ENCODE measurements at regions not wholly inside any gene's neighbourhood (a gene's known extent, or its start where the extent isn't known, plus 50 kb on each side); places are given as distances from the start of the nearest gene placed in this dataset.

DNA sequence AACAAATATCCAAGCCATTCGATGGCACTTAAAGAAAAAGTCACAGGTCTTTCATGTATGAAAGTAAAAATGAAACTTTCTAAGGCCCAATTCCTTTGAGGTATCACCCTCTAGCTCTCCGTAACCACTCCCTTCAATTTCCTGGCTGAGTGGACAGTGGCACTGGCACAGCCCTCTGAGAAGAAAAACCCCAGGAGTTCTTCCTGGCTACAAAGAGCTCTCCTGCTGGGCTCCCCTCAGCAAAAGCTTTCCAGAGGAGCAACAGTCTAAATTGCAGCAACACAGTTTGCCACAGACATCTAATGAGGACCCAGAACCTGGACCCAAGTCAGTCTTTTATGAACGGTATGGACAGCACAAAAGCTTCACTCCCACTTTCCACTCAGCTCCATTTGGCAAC is 71.8 kb downstream of the FUNDC1 start:
- H3K27ac Mint-ChIP-seq = no peak overlapping the region
- POLR2A ChIA-PET = no interaction called here
- H3K27me3 Mint-ChIP-seq = no peaks in the 10 kb centered on the region
- H3K4me3 Mint-ChIP-seq = no peak overlapping the region
- no peaks in the 10 kb centered on the region for H3K36me3 Mint-ChIP-seq
- H3K4me1 Mint-ChIP-seq = peaks cover 0 to 6% (median 0%) of the 10 kb centered on the region in 4 donors
- no peaks in the 10 kb centered on the region for H3K9me3 Mint-ChIP-seq
- DNase-seq = no peak
- ATAC-seq = no peak

GRCh38 chrX:44462850-44463249 is 79.8 kb downstream of the FUNDC1 start:
- Mint-ChIP-seq H3K9me3 (peaks cover 0 to 7% (median 0%) of the 10 kb centered on the region in 9 donors), H3K36me3 (peaks cover 0 to 18% (median 0%) of the 10 kb centered on the region in 3 donors), H3K27ac (no peak overlapping the region), H3K4me1 (peaks cover 0 to 4% (median 0%) of the 10 kb centered on the region in 4 donors), H3K27me3 (no peaks in the 10 kb centered on the region), H3K4me3 (no peak overlapping the region)
- POLR2A ChIA-PET = no interaction called here
- ATAC-seq = no peak
- DNase-seq = no peak

- Mint-ChIP-seq H3K36me3 (peaks cover 0 to 12% (median 0%) of the 10 kb centered on the region in 3 donors), H3K9me3 (peaks cover 0 to 9% (median 2%) of the 10 kb centered on the region in 9 donors)
- no peak for DNase-seq
Measured at GRCh38 chrX:44459501-44459900, 83.2 kb downstream of the FUNDC1 start.

GRCh38 chrX:44456685-44457084 is 86.0 kb downstream of the FUNDC1 start:
- Mint-ChIP-seq H3K4me1 (peaks cover 0 to 2% (median 0%) of the 10 kb centered on the region in 4 donors), H3K4me3 (no peak overlapping the region), H3K36me3 (peaks cover 0 to 8% (median 0%) of the 10 kb centered on the region in 3 donors), H3K27me3 (no peaks in the 10 kb centered on the region), H3K9me3 (peaks cover 0 to 9% (median 2%) of the 10 kb centered on the region in 9 donors), H3K27ac (no peak overlapping the region)
- ATAC-seq (no peak), DNase-seq (no peak)
- POLR2A ChIA-PET = no interaction called here

More at GRCh38 chrX:44459501-44459900, 83.2 kb downstream of the FUNDC1 start:
- no peaks in the 10 kb centered on the region for H3K27me3 Mint-ChIP-seq
- peaks cover 0 to 4% (median 0%) of the 10 kb centered on the region in 4 donors for H3K4me1 Mint-ChIP-seq
- no peak overlapping the region for H3K4me3 Mint-ChIP-seq
- POLR2A ChIA-PET = no interaction called here
- ATAC-seq = no peak
- no peak overlapping the region for H3K27ac Mint-ChIP-seq

DNA sequence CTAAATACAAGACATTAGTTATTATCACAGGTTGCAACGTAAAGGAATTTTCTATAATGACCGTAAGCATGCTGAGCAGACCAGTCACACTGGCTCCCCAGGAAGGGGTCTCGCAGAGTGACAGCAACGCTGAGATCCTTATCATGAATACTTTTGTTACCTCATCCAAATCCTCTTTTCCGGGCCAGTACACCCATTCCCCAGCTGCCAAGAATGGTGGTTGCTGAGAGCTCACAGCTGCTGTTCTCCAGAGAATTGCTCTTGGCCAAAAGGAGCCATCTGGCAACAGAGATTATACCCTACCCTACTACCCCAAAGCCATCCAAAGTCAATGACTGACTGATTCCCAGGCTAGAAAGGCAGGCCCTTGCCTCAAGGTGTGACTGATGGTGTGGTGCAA is 91.6 kb downstream of the FUNDC1 start:
- Mint-ChIP-seq H3K4me1 (no peaks in the 10 kb centered on the region), H3K27ac (no peak overlapping the region), H3K9me3 (peaks cover 0 to 13% (median 0%) of the 10 kb centered on the region in 9 donors), H3K4me3 (no peak overlapping the region), H3K27me3 (no peaks in the 10 kb centered on the region), H3K36me3 (no peaks in the 10 kb centered on the region)
- DNase-seq (no peak), ATAC-seq (no peak)
- POLR2A ChIA-PET = no interaction called here

DNA sequence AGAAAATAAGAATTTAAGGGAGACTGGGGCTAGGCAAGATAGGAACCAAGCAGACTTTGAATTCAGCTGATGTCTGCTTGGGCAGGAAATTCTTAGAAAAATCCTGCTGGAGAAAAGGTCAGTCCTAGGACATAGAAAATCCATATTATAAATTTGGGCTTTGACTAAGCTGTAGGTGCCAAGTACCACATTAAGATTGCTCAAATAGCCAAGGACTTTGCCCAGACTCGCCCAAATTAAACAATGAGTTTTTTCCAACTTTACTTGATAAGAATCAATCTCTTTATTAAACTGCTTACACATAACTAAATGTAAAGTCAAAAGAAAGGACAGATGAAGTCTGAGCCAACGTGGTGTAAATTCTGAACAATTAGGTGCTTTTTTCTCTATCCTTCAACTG is 95.4 kb downstream of the FUNDC1 start:
- DNase-seq (no peak), ATAC-seq (no peak)
- Mint-ChIP-seq H3K4me1 (no peaks in the 10 kb centered on the region), H3K36me3 (no peaks in the 10 kb centered on the region), H3K4me3 (no peak overlapping the region), H3K27ac (no peak overlapping the region), H3K27me3 (no peaks in the 10 kb centered on the region), H3K9me3 (peaks cover 0 to 13% (median 0%) of the 10 kb centered on the region in 9 donors)
- POLR2A ChIA-PET = no interaction called here

- Mint-ChIP-seq H3K9me3 (peaks cover 0 to 9% (median 0%) of the 10 kb centered on the region in 9 donors), H3K27ac (no peak overlapping the region), H3K4me3 (no peak overlapping the region), H3K4me1 (no peaks in the 10 kb centered on the region), H3K27me3 (no peaks in the 10 kb centered on the region), H3K36me3 (peaks cover 0 to 6% (median 0%) of the 10 kb centered on the region in 3 donors)
- ATAC-seq = no peak
- no peak for DNase-seq
- POLR2A ChIA-PET = no interaction called here
Measured at GRCh38 chrX:44440006-44440405, 96.5 kb upstream of the EFHC2 start.

DNA sequence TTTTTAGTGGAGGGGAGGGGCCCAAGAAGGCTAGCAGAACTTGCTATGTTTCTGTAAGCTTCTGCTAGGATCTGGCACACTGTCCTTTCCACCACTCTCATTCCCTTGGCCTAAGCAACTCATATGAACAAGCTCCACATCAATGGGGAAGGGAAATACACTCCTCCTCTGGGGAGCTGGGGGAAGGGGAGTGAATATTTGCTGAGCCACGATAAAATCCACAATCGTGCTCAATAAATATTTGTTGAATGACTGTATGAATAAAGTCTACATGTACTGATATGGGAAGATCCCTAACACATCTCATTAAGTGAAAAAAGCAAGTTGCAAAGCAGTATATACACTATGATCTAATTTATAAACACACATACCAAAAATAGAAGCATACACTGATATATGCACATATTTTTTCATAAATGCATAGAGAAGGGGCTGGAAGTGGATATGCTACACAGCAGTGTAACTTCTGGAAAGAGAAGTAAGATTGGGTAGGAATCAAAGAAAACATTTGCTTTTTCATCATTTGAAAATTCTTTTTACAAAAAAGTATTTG is 95.8 kb upstream of the EFHC2 start:
- H3K4me3 Mint-ChIP-seq = no peak overlapping the region
- no peak overlapping the region for H3K27ac Mint-ChIP-seq
- POLR2A ChIA-PET = interaction anchor here (0.9 kb wide), 1 partner anchor 10 kb away, joined by 3 read pairs; no protein-coding TSS in a partner anchor
- no peaks in the 10 kb centered on the region for H3K27me3 Mint-ChIP-seq
- DNase-seq (no peak), ATAC-seq (no peak)
- peaks cover 0 to 6% (median 3%) of the 10 kb centered on the region in 3 donors for H3K36me3 Mint-ChIP-seq
- no peaks in the 10 kb centered on the region for H3K4me1 Mint-ChIP-seq
- H3K9me3 Mint-ChIP-seq = peaks cover 0 to 9% (median 0%) of the 10 kb centered on the region in 9 donors

- DNase-seq = no peak
- no peak for ATAC-seq
- Mint-ChIP-seq H3K27me3 (no peaks in the 10 kb centered on the region), H3K9me3 (peaks cover 0 to 10% (median 2%) of the 10 kb centered on the region in 9 donors), H3K4me1 (peaks cover 0 to 2% (median 0%) of the 10 kb centered on the region in 4 donors), H3K4me3 (no peak overlapping the region), H3K36me3 (peaks cover 0 to 6% (median 3%) of the 10 kb centered on the region in 3 donors), H3K27ac (no peak overlapping the region)
- POLR2A ChIA-PET = no interaction called here
Measured at GRCh38 chrX:44435047-44435446, 91.6 kb upstream of the EFHC2 start.

GRCh38 chrX:44433556-44433955 is 90.1 kb upstream of the EFHC2 start:
- H3K27ac Mint-ChIP-seq = no peak overlapping the region
- peaks cover 0 to 10% (median 2%) of the 10 kb centered on the region in 9 donors for H3K9me3 Mint-ChIP-seq
- ATAC-seq (no peak), DNase-seq (no peak)
- peaks cover 0 to 3% (median under 1%) of the 10 kb centered on the region in 4 donors for H3K4me1 Mint-ChIP-seq
- POLR2A ChIA-PET = no interaction called here
- no peak overlapping the region for H3K4me3 Mint-ChIP-seq
- peaks cover 2 to 6% (median 3%) of the 10 kb centered on the region in 3 donors for H3K36me3 Mint-ChIP-seq
- H3K27me3 Mint-ChIP-seq = no peaks in the 10 kb centered on the region

- peaks cover 0 to 10% (median 2%) of the 10 kb centered on the region in 9 donors for H3K9me3 Mint-ChIP-seq
- peaks cover 0 to 3% (median under 1%) of the 10 kb centered on the region in 4 donors for H3K4me1 Mint-ChIP-seq
- H3K27me3 Mint-ChIP-seq = no peaks in the 10 kb centered on the region
- DNase-seq (no peak), ATAC-seq (no peak)
- no peak overlapping the region for H3K4me3 Mint-ChIP-seq
- POLR2A ChIA-PET = no interaction called here
- H3K27ac Mint-ChIP-seq = no peak overlapping the region
- H3K36me3 Mint-ChIP-seq = peaks cover 2 to 6% (median 3%) of the 10 kb centered on the region in 3 donors
Measured at GRCh38 chrX:44432641-44433040, 89.2 kb upstream of the EFHC2 start.

DNA sequence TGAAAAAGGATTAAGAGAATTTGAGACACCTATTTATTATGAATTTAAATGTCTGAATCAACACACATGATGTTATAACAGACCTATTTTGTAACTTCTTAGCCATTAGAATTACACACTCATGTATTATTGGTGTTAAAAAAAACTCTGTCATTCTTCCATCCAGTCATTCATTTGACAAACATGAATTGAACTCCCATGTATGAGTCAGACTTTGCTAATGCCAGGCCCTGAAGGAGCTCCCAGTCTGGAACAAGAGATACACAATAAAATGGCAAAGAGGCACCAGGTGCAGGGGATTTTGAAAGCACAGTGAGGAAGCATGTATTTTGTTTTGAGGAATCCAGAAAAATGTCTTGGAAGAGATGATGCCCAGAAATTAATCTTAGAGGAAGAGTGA is 87.7 kb upstream of the EFHC2 start:
- DNase-seq (no peak), ATAC-seq (no peak)
- Mint-ChIP-seq H3K36me3 (peaks cover 0 to 3% (median 2%) of the 10 kb centered on the region in 3 donors), H3K27me3 (no peaks in the 10 kb centered on the region), H3K27ac (no peak overlapping the region), H3K4me3 (no peak overlapping the region), H3K9me3 (peaks cover 0 to 3% (median 0%) of the 10 kb centered on the region in 9 donors), H3K4me1 (peaks cover 0 to 3% (median under 1%) of the 10 kb centered on the region in 4 donors)
- POLR2A ChIA-PET = no interaction called here

- POLR2A ChIA-PET = no interaction called here
- Mint-ChIP-seq H3K27me3 (no peaks in the 10 kb centered on the region), H3K9me3 (peaks cover 0 to 3% (median 0%) of the 10 kb centered on the region in 9 donors), H3K27ac (peak overlapping the region in 1 of 10 donors; percentile 58), H3K4me3 (no peak overlapping the region), H3K36me3 (peaks cover 0 to 5% (median 2%) of the 10 kb centered on the region in 3 donors), H3K4me1 (peaks cover 0 to 3% (median under 1%) of the 10 kb centered on the region in 4 donors)
- ATAC-seq (no peak), DNase-seq (no peak)
Measured at GRCh38 chrX:44428989-44429627, 85.6 kb upstream of the EFHC2 start.
